Heart right ventricle (tissue), 16 donors: ENCODE measurements at regions not wholly inside any gene's neighbourhood (a gene's known extent, or its start where the extent isn't known, plus 50 kb on each side); places are given as distances from the start of the nearest gene placed in this dataset.

Experiments
- ATAC-seq, 8 donors: fragments of 200-7000 bp; cut with Tn5 transposase; one replicate each; pipeline ENCODE4 v1.9.1; 2020; ENCODE audit warnings: mild to moderate bottlenecking in 8 of 8, moderate library complexity in 8 of 8, moderate number of reproducible peaks in 1 of 8
- DNase-seq, 2 donors: peaks; one replicate each; pipeline ENCODE4 v3.0.0-alpha.2; 2020
- H3K27ac ChIP-seq, 10 donors: fragments of 200-600 bp; sonication (generic) in 2 of 10; one replicate each; pipeline versions ENCODE4 v1.5.0 to v1.8.0; 2020 to 2022; ENCODE audit warnings: mild to moderate bottlenecking in 3 of 10
- H3K27me3 ChIP-seq, 7 donors: fragments of 200-600 bp; one replicate each; pipeline ENCODE4 v1.8.0; 2021 to 2022; ENCODE audit warnings: mild to moderate bottlenecking in 2 of 7
- H3K36me3 ChIP-seq, 9 donors: fragments of 200-600 bp; sonication (generic) in 1 of 9; one replicate each; pipeline versions ENCODE4 v1.5.0 to v1.8.0; 2020 to 2022; ENCODE audit warnings: mild to moderate bottlenecking in 2 of 9
- H3K4me1 ChIP-seq, 9 donors: fragments of 200-600 bp; sonication (generic) in 1 of 9; one replicate each; pipeline versions ENCODE4 v1.5.0 to v1.8.0; 2020 to 2022; ENCODE audit warnings: mild to moderate bottlenecking in 4 of 9
- H3K4me3 ChIP-seq, 10 donors: fragments of 200-600 bp; sonication (generic) in 2 of 10; one replicate each; pipeline versions ENCODE4 v1.5.0 to v1.8.0; 2020 to 2022; ENCODE audit warnings: mild to moderate bottlenecking in 7 of 10, moderate library complexity in 2 of 10
- H3K9me3 ChIP-seq, 11 donors: fragments of 200-600 bp in 10 of 11; sonication (generic) in 2 of 11; one replicate each; pipeline versions ENCODE4 v1.5.0 to v1.8.0; 2013 to 2022; ENCODE audit warnings: mild to moderate bottlenecking in 2 of 11, control low read depth in 1 of 11, moderate library complexity in 1 of 11
- WGBS, 2 donors: extraction: QIAGEN DNeasy Blood & Tissue Kit; methylation state at CpG; one replicate each; pipeline ENCODE4 v1.1.7; 2013; ENCODE audit warnings: inconsistent platforms in 1 of 2; 5-methylcytosine and 5-hydroxymethylcytosine counted together
- intact Hi-C, 10 donors: fragments of 100-400 bp; cut with DNase I; formaldehyde crosslinking; loops; one replicate each; pipeline versions ENCODE4 v1.11.1 to v1.14.2; 2022
- TF ChIP-seq, protein P1 (sequence below), 9 donors: fragments of 200-600 bp; sonication (generic) in 2 of 9; IDR thresholded peaks; one replicate each; pipeline versions ENCODE4 v1.5.0 to v1.8.0; 2021 to 2022; ENCODE audit warnings: antibody characterized with exemption in 9 of 9, mild to moderate bottlenecking in 5 of 9, moderate library complexity in 1 of 9
- donor health status: Arrhythmogenic right ventricular cardiomyopathy.
- donor health status: ischemic (EF 13 %, LVEDD 7.1; RV severe dilation, severe dysfunction).
- donor health status: healthy with polysubstance abuse.
- donor health status: DM: no; HTN: yes; CAD: no.
- donor health status: DM: no; HTN: no; CAD: no.
- donor health status: ischemic (EF 25% LVEDD 6.9; RV normal size, moderate dysfunction).
- donor health status: ischemic (EF 25% LVEDD 5.7; RV mildly dilated, moderate dysfunction).
- donor health status: healthy.
- donor health status: DM: yes; HTN: yes; CAD: no.
- donor health status: Ischemic cardiomyopathy.
- donor health status: ischemic (EF 35%, LVEDD 5.7; RV mildly dilated, moderate dysfunction).
- donor health status: nonischemic (EF 11% LVEDD 7.7; RV severe dilation, severe dysfunction).
- donor health status: DM: yes; HTN: yes; CAD: no.
- donor health status: PGD.
- donor health status: ischemic (EF 29% LVEDD 5.4; RV normal size, mild dysfunction).
- donor health status: nonischemic (EF 23%, LVEDD 6.1; RV moderate dilation, normal function).

DNA sequence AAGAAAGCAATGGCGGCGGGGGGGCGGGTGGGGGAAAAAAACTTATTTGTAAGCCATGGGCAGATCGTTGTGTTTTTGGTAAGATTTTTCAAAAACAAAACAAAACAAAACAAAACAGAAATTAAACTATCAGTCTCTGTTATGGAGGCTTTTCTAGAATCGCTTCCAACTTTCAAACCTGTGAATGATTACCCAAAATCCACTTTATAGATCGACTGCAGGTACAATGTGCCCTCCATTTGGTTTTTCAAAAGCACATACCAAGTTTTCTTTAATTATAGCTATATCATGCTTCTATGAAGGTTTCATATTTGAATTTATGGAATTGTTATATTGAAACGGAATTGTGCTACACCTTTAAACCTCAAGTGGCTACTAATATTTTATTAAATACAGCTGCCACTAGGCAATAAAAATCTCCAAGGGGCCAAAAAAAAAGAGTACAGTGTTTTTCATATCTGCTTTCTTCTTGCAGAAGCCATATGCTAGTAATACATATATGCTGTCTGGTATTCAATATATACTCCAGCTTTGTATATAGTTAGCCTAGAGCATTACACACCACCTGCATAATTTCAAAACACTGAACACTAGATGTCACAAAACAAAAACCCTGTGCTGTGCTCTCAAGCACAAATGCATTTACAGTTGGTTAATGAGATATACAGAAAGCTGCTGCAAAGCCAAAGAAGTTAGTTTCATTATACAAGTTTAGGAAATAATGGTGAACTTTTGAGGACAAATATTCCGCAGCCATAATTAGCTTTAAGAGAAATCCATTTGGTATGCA is 683.8 kb upstream of the NR2F2 start:
- no peak for DNase-seq
- intact Hi-C loops, result no loop called here
- 89 to 94% methylated on average over 8 of the region's 8 CpGs for WGBS, 2 donors
- H3K36me3 ChIP-seq, result no peaks in the 10 kb centered on the region
- H3K4me3 ChIP-seq, result no peak overlapping the region
- H3K27ac ChIP-seq, result no peak overlapping the region
- peaks cover 0 to 3% (median 0%) of the 10 kb centered on the region in 7 donors for H3K27me3 ChIP-seq
- no peaks in the 10 kb centered on the region for H3K9me3 ChIP-seq
- ATAC-seq, result no peak
- H3K4me1 ChIP-seq, result no peaks in the 10 kb centered on the region
- TF ChIP-seq, protein P1, sequence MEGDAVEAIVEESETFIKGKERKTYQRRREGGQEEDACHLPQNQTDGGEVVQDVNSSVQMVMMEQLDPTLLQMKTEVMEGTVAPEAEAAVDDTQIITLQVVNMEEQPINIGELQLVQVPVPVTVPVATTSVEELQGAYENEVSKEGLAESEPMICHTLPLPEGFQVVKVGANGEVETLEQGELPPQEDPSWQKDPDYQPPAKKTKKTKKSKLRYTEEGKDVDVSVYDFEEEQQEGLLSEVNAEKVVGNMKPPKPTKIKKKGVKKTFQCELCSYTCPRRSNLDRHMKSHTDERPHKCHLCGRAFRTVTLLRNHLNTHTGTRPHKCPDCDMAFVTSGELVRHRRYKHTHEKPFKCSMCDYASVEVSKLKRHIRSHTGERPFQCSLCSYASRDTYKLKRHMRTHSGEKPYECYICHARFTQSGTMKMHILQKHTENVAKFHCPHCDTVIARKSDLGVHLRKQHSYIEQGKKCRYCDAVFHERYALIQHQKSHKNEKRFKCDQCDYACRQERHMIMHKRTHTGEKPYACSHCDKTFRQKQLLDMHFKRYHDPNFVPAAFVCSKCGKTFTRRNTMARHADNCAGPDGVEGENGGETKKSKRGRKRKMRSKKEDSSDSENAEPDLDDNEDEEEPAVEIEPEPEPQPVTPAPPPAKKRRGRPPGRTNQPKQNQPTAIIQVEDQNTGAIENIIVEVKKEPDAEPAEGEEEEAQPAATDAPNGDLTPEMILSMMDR (IDR thresholded peaks at IDR 0.05), result no peak

DNA sequence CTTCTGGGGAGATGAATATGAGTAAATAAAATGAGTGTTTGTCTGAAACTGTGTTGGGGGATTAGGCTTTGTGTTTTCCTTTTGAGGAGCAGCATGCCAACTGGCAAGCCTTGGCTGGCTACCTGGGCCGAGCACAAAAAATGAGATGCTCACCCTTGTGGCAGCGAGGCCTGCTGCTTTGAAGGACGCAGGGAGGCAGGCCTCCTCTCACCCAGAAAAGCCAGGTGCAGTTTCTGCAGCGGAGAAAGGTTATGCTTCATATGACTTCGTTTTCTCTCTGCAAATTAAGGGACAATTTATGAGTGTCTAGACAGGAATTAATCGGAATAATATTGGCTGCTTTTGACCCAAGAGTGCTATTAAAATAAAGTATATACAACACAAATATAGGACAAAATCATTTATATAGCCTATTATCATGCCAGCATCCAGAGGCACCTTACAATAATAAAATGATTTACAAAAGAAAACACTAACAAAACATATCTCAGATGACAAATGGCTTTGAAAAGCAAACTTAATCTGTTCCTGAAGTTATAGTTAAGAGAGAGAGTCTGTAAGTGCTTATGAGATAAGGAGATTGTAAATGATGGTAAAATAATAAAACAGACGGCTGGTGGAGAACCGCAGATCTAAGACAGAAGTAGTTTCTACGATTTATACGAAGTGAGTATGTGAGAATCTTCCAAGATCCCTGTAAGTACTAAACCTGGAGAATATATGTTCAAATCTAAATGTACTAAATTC is 682.8 kb upstream of the NR2F2 start:
- H3K4me1 ChIP-seq, result no peaks in the 10 kb centered on the region
- ATAC-seq (no peak), DNase-seq (no peak)
- no peaks in the 10 kb centered on the region for H3K9me3 ChIP-seq
- no peak overlapping the region for H3K27ac ChIP-seq
- peaks cover 0 to 3% (median 0%) of the 10 kb centered on the region in 7 donors for H3K27me3 ChIP-seq
- no peak overlapping the region for H3K4me3 ChIP-seq
- 93 to 95% methylated on average over 10 of the region's 10 CpGs for WGBS, 2 donors
- H3K36me3 ChIP-seq, result no peaks in the 10 kb centered on the region
- TF ChIP-seq, protein P1 (IDR thresholded peaks at IDR 0.05), result no peak
- intact Hi-C loops, result no loop called here

- Histone ChIP-seq H3K4me3 (no peak overlapping the region), H3K27ac (no peak overlapping the region), H3K4me1 (no peaks in the 10 kb centered on the region), H3K36me3 (no peaks in the 10 kb centered on the region), H3K9me3 (no peaks in the 10 kb centered on the region), H3K27me3 (no peaks in the 10 kb centered on the region)
- no peak for DNase-seq
- intact Hi-C loops, result no loop called here
- no peak for ATAC-seq
- TF ChIP-seq, protein P1 (IDR thresholded peaks at IDR 0.05), result no peak
- whole genome bisulfite sequencing, 2 donors, result 95 to 96% methylated on average over 8 of the region's 8 CpGs
These were observed 677.1 kb upstream of the NR2F2 start for GRCh38 chr15:95653361-95653805.

GRCh38 chr15:95655089-95655607 is 675.4 kb upstream of the NR2F2 start:
- DNase-seq, result no peak
- Histone ChIP-seq H3K4me1 (peaks cover 0 to 5% (median 0%) of the 10 kb centered on the region in 9 donors), H3K4me3 (no peak overlapping the region), H3K36me3 (no peaks in the 10 kb centered on the region), H3K27me3 (peaks cover 0 to 5% (median 0%) of the 10 kb centered on the region in 7 donors), H3K27ac (peak overlapping the region in 3 of 10 donors; percentile 37 to 48 (median 39)), H3K9me3 (no peaks in the 10 kb centered on the region)
- ATAC-seq, result peak in 1 of 8 donors; percentile 50
- TF ChIP-seq, protein P1 (IDR thresholded peaks at IDR 0.05), result no peak
- intact Hi-C loops, result no loop called here
- 67 to 76% methylated on average over 4 of the region's 4 CpGs for WGBS, 2 donors
